Activated T-helper 2 cell treated with anti-CD3 and anti-CD28 coated beads, Interferon-gamma antibody, Interleukin-2, Interleukin-4, amounts not matched to agents 10 μg/mL and 5 μg/mL and 100 μg/mL, durations not matched to agents 14 hours and 24 hours and 36 hours (primary cell): ENCODE measurements at regions not wholly inside any gene's neighbourhood (a gene's known extent, or its start where the extent isn't known, plus 50 kb on each side); places are given as distances from the start of the nearest gene placed in this dataset.

Experiments
- DNase-seq: peaks from one replicate; pipeline ENCODE4 v3.0.0; 2021; ENCODE audit warnings: low spot score
- H3K27ac Mint-ChIP-seq: one replicate; pipeline ENCODE4 v1.8.0; 2021; ENCODE audit warnings: mixed read lengths
- H3K27me3 Mint-ChIP-seq: one replicate; pipeline ENCODE4 v1.8.0; 2021; ENCODE audit warnings: low read depth, mixed read lengths
- H3K36me3 Mint-ChIP-seq: one replicate; pipeline ENCODE4 v1.8.0; 2021; ENCODE audit warnings: low read depth, mixed read lengths
- H3K4me1 Mint-ChIP-seq: one replicate; pipeline ENCODE4 v1.8.0; 2021; ENCODE audit warnings: low read depth, mixed read lengths
- H3K4me3 Mint-ChIP-seq: one replicate; pipeline ENCODE4 v1.8.0; 2021; ENCODE audit warnings: low read depth, mild to moderate bottlenecking, moderate library complexity, mixed read lengths
- H3K9me3 Mint-ChIP-seq: one replicate; pipeline ENCODE4 v1.8.0; 2021; ENCODE audit warnings: mixed read lengths
- intact Hi-C: fragments of 100-400 bp; cut with micrococcal nuclease; formaldehyde crosslinking; loops from one replicate; pipeline ENCODE4 v1.15.1; 2023

DNA sequence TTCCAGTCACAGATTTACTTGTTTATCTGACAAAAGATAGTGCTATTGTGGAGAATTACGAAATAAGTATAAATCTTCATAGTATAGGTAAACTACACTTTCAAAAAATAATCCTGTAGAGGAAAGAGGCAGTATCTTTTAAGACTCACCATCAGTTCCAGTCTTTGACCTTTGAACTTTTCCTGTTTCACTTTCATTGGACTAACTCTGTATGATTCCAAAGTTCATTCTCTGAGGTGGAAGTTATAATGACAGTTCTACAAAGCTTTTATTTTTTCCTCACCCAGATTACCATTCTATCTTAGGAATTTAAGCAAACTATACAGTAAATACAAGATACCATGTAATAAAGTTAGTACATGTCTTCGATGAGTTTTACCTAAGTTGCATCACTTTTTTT is 901.3 kb upstream of the SEMA6A start:
- Mint-ChIP-seq H3K36me3 (no peaks in the 10 kb centered on the region), H3K4me1 (no peaks in the 10 kb centered on the region), H3K9me3 (no peaks in the 10 kb centered on the region), H3K27me3 (no peaks in the 10 kb centered on the region), H3K27ac (no peak overlapping the region), H3K4me3 (no peak overlapping the region)
- DNase-seq: no peak
- intact Hi-C loops: no loop called here

DNA sequence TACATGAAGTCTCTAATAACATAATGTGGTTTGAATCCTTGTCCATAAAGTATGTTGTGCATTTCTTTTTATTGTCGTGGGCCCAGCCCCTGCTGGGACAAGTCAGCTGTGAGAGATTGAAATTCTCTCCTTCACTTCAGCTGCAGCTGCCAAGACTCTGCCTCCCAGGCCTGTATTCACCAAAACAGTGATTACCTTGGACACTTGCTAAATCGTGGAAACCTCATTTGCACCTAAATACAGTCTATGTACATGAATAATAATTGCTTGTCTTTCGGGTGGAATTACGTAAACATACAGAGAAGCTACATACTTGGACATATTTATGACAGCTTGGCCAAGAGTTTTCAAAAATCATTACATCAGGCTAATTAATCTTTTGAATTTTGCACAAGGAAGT is 898.5 kb upstream of the SEMA6A start:
- no peak overlapping the region for H3K27ac Mint-ChIP-seq
- DNase-seq: no peak
- no peaks in the 10 kb centered on the region for H3K9me3 Mint-ChIP-seq
- intact Hi-C loops: no loop called here
- no peak overlapping the region for H3K4me3 Mint-ChIP-seq
- no peaks in the 10 kb centered on the region for H3K36me3 Mint-ChIP-seq
- no peaks in the 10 kb centered on the region for H3K27me3 Mint-ChIP-seq
- no peaks in the 10 kb centered on the region for H3K4me1 Mint-ChIP-seq

DNA sequence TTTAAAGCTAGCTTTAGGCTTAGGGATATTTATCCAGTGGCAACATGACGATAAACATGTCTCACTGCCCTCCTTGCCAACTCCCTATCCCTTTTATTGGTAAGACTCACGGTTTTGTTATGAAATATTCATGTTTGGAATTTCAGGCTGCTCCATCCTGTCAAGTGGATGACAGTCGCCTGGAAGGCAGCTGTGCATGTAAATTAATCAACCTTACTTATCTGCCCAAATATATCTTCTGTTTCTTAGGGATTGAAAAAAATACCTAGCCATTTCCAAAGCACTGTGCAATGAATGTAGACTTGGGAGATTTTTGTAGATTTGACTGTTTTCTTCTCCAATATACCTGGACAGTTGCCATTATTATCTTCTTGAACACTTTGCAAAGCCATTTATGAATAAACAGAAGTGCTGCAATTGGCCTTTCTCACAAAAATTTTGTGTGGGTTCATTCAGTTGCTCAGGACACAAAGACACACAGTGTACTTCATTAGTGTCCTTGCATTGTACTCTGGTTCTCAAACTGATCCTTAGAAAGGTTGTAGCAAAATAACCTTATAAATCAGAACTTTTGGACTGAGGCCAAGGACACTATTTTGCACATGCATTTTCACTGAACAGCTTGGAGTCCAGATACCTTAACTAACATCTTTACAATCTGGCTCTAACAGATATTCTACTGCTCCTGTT is 889.4 kb upstream of the SEMA6A start:
- Mint-ChIP-seq H3K36me3 (no peaks in the 10 kb centered on the region), H3K4me3 (no peak overlapping the region), H3K27me3 (no peaks in the 10 kb centered on the region), H3K9me3 (no peaks in the 10 kb centered on the region), H3K27ac (no peak overlapping the region), H3K4me1 (no peaks in the 10 kb centered on the region)
- intact Hi-C loops: no loop called here
- DNase-seq: no peak

DNA sequence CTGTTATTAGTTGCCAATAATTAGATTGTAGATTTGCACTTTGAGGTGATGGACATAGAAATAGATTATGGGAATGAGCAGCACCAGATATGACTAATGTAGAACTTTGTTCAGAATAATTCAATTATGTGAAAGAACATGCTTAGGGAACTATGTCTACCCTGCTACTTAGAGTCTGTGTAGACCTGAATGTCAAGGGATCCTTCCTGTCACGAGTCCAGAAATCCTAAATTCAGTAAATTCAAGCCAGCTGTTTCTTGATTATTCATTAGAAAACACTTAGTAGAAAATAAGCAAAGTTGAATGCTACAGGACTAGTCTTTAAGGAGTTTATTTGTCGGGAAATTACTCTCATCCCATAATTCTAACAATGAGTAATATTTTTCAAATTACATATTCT is 887.3 kb upstream of the SEMA6A start:
- no peaks in the 10 kb centered on the region for H3K9me3 Mint-ChIP-seq
- no peaks in the 10 kb centered on the region for H3K4me1 Mint-ChIP-seq
- H3K27me3 Mint-ChIP-seq: no peaks in the 10 kb centered on the region
- intact Hi-C loops: no loop called here
- DNase-seq: no peak
- H3K36me3 Mint-ChIP-seq: no peaks in the 10 kb centered on the region
- no peak overlapping the region for H3K4me3 Mint-ChIP-seq
- no peak overlapping the region for H3K27ac Mint-ChIP-seq

DNA sequence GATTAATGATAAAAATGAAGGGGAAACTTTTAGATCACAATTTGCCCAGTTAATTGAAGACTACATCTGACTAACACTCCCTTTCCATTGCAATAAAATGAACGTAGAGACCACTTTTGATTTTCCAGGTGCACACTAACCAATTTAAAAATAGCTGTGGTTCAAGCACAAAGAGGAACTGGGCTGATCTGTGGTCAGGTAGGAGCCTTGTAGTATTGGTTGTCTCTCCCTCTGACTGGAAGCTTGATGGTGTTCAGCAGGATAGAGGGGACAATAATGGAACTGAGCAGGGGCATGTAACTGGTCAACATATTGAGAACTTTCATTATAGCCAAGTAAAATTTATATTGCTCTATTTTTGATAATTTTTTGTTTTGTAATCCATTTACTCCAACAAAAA is 886.8 kb upstream of the SEMA6A start:
- Mint-ChIP-seq H3K27ac (no peak overlapping the region), H3K27me3 (no peaks in the 10 kb centered on the region), H3K4me1 (no peaks in the 10 kb centered on the region), H3K36me3 (no peaks in the 10 kb centered on the region), H3K9me3 (no peaks in the 10 kb centered on the region), H3K4me3 (no peak overlapping the region)
- intact Hi-C loops: no loop called here
- no peak for DNase-seq

DNA sequence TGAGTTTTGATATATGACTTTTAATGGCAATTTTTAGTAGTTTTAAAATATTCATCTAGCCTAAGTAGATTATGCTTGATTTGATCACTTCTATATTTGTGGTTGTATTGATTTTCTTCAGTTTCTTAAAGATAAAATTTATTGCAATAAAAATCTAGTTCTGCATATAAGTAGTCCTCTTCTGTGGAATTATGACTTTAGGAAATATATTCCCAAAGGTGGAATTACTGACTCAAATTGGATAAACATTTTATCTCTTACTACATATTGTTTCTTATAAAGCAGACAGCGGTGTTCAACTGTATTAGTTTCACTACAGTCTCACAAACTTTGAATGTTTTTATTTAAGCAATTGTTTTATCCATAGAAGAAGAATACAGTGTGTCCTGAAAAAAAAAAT is 883.0 kb upstream of the SEMA6A start:
- Mint-ChIP-seq H3K4me1 (peaks cover 6% of the 10 kb centered on the region), H3K36me3 (no peaks in the 10 kb centered on the region), H3K9me3 (no peaks in the 10 kb centered on the region), H3K27me3 (no peaks in the 10 kb centered on the region), H3K27ac (no peak overlapping the region), H3K4me3 (no peak overlapping the region)
- intact Hi-C loops: no loop called here
- DNase-seq: no peak

DNA sequence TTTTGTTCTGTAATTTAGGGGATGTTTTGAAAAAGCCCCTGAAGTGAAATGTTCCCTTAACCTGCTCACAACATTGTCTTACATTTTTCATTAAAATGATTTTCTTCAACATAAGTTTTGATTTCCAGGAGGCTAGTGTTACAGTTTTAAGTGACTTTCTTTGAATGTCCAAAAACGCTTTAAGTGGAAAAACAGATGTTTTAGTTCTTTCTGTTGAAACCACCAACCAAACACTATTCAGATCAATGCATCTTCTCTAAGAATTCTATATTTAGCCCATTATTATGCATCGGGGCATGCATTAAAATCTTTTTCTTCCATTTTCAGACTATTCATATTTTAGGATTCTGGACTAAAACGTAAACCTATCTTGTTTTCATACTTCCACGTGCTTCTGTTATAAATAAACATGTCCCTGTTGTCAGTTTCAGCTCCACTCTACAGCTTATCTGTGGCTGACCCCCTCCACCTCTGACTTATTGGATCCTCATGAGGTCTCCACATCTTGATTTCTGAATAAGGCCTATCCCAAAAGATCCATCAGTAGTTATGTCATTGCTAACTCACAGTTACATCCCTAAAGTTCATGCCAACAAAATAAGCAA is 882.3 kb upstream of the SEMA6A start:
- DNase-seq: no peak
- H3K9me3 Mint-ChIP-seq: no peaks in the 10 kb centered on the region
- H3K27ac Mint-ChIP-seq: no peak overlapping the region
- no peak overlapping the region for H3K4me3 Mint-ChIP-seq
- no peaks in the 10 kb centered on the region for H3K27me3 Mint-ChIP-seq
- peaks cover 6% of the 10 kb centered on the region for H3K4me1 Mint-ChIP-seq
- intact Hi-C loops: no loop called here
- no peaks in the 10 kb centered on the region for H3K36me3 Mint-ChIP-seq

DNA sequence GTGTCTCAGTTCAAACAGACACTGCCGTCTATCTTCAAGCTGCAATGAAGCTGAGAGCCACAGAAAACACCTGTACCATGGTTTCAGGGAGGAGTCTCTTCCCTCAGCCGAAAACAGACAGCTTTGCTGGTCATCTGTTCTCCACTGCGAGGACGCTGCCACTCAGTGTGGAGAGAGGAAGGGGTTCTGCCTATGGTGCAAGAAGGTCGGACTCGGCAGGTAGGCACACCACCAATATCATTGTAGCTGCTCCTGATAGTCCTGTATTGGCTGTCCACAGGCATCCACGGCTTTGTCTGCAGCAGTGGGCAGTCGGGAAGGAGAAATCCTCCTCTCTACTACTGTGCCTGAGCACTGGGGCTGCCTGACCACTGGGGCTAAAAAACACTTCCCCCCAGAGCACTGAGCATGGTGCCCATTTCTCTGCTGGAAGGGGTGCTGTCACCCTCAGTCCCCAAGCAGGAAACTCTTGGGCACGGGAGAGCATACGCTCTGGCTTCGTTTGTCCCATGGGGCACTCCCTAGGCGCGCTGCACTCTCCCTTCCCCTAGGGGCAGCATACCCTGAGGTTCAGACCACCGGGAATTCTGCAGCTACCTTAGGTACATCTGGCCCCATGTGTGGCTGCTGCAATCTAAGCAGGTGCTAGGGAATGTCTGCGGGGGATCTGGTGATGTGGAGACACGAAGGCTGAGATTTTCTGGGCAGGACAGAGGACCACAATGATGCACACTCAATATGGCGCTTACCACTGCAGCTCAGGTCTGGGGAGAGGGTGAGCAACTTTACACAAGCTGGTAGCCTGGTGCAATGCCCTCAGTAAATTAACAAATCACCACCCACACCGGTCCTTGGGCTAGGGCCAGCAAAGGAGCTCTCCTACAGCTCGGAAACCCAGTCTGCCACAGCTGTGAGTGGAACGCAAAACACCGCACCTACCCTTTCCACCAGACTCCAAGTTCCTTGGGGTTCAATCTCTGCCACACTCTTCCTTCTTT is 880.9 kb upstream of the SEMA6A start:
- intact Hi-C loops: no loop called here
- H3K4me1 Mint-ChIP-seq: peaks cover 6% of the 10 kb centered on the region
- H3K27me3 Mint-ChIP-seq: no peaks in the 10 kb centered on the region
- peak overlapping the region; percentile 56 for H3K4me3 Mint-ChIP-seq
- no peak overlapping the region for H3K27ac Mint-ChIP-seq
- no peaks in the 10 kb centered on the region for H3K9me3 Mint-ChIP-seq
- no peaks in the 10 kb centered on the region for H3K36me3 Mint-ChIP-seq
- DNase-seq: no peak

DNA sequence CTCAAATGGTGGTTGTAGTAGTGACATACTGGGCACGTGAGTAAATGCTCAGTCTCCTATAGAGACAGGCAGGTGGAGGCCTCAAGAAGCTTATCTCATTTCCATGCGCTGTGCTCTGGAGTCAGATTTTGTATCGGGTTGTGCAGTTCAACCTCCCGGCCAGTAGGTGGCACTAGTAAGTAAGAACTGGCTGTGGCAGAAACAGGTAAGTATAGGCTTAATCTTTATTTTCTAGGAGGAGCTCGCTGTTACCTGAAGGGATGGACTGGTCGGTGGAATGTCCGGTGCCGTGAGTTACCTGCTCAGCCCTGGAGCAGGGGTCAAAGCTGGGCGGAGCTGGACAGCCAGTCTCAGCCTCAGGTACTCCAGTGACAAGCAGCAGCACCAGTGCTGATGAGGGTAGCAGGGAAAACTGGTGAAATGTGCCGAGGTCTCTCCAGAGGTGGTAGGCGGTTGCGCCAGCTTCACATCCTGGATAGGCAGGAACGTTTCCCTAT is 880.1 kb upstream of the SEMA6A start:
- H3K4me3 Mint-ChIP-seq: peak overlapping the region; percentile 56
- peaks cover 6% of the 10 kb centered on the region for H3K4me1 Mint-ChIP-seq
- no peaks in the 10 kb centered on the region for H3K36me3 Mint-ChIP-seq
- H3K9me3 Mint-ChIP-seq: no peaks in the 10 kb centered on the region
- H3K27me3 Mint-ChIP-seq: no peaks in the 10 kb centered on the region
- DNase-seq: peak; percentile 35
- intact Hi-C loops: loop anchor here (5.0 kb wide), 1 partner anchor 1338 kb away; no protein-coding TSS in a partner anchor
- H3K27ac Mint-ChIP-seq: no peak overlapping the region

DNA sequence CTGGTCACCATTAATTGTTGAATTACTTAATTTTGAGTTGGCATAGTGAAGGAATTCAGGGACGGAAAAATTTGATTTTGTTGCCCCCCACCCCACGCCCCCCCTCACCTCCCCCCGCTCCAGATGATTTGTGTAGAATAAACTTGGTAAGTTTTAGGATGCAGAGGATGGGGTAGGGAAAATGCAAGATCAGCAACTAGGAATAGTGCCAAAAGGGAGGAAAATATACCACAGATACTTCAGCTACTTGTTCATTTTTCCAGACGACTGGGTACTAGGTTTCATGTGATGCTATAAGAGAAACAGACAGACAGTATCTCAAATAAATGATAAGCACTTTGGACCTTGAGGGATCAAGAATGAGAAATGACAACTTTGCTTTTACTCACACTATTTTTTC is 862.2 kb upstream of the SEMA6A start:
- Mint-ChIP-seq H3K27ac (no peak overlapping the region), H3K4me3 (no peak overlapping the region), H3K9me3 (no peaks in the 10 kb centered on the region), H3K27me3 (no peaks in the 10 kb centered on the region), H3K36me3 (no peaks in the 10 kb centered on the region), H3K4me1 (no peaks in the 10 kb centered on the region)
- intact Hi-C loops: no loop called here
- DNase-seq: no peak

DNA sequence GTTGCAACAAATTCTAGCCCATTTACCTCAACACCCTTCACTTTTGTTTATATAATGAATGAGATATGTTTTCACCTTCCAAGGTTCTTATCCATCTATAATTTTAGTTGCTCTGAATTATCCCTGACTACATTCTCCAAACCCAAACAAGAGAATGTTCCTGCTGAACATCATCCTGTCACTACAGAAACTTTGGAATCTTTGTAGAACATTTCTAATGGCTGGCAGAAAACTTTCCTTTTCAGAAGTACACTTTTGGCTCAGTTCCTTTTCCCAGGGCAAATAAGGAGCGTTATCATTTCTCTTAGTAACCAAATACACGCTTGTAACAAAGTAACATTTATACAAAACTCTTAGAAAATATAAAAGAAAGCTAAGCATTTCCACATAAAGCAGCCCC is 860.6 kb upstream of the SEMA6A start:
- no peaks in the 10 kb centered on the region for H3K4me1 Mint-ChIP-seq
- H3K36me3 Mint-ChIP-seq: no peaks in the 10 kb centered on the region
- no peaks in the 10 kb centered on the region for H3K27me3 Mint-ChIP-seq
- no peak overlapping the region for H3K27ac Mint-ChIP-seq
- H3K9me3 Mint-ChIP-seq: no peaks in the 10 kb centered on the region
- DNase-seq: no peak
- no peak overlapping the region for H3K4me3 Mint-ChIP-seq
- intact Hi-C loops: no loop called here

DNA sequence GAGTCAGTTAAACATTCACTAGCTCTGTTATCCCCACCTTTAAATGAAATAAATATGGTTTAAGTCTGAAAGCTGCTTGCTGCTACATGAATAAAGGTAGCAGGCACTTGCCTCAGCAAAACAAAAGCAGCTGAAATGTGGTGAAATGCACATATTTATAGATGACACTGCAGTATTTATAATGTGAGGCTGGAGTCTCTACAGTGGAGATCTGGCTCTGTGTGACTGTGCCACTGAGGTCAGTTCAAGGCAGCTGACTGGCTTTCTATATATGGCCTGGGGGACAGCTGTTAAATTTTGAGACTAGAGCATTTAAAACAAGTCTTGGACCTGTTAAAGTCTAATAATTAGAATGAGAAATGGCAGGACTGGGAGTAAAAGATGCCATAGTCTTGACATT is 859.6 kb upstream of the SEMA6A start:
- H3K27ac Mint-ChIP-seq: no peak overlapping the region
- no peaks in the 10 kb centered on the region for H3K9me3 Mint-ChIP-seq
- no peak for DNase-seq
- intact Hi-C loops: no loop called here
- no peaks in the 10 kb centered on the region for H3K36me3 Mint-ChIP-seq
- no peaks in the 10 kb centered on the region for H3K4me1 Mint-ChIP-seq
- no peak overlapping the region for H3K4me3 Mint-ChIP-seq
- H3K27me3 Mint-ChIP-seq: no peaks in the 10 kb centered on the region

DNA sequence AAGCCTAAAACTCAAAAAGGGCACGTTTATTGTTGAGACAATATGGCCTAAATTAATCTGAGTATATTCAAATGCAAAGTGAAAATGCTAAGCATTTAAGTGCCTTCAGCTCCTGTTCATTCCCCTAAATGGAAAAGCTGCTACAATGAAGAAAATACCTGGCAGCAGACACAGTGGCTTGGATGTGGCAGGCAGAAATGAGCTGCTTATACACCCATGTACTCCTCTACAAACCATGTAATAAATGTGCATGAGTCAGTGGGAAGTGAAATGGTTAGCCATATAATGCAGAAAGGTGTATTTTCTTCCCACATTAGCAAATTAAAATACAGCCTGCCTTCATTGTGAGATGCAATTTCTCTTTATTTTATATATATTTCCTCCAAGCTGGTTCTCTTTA is 859.2 kb upstream of the SEMA6A start:
- H3K36me3 Mint-ChIP-seq: no peaks in the 10 kb centered on the region
- H3K4me1 Mint-ChIP-seq: no peaks in the 10 kb centered on the region
- H3K9me3 Mint-ChIP-seq: no peaks in the 10 kb centered on the region
- no peak overlapping the region for H3K27ac Mint-ChIP-seq
- no peak overlapping the region for H3K4me3 Mint-ChIP-seq
- no peak for DNase-seq
- H3K27me3 Mint-ChIP-seq: no peaks in the 10 kb centered on the region
- intact Hi-C loops: no loop called here
